K562 (cell line): ENCODE measurements at regions not wholly inside any gene's neighbourhood (a gene's known extent, or its start where the extent isn't known, plus 50 kb on each side); places are given as distances from the start of the nearest gene placed in this dataset.

Source experiments
- ATAC-seq: fragments of 200-7000 bp; cut with Tn5 transposase; 3 replicates; pipeline ENCODE4 v1.9.1; 2020; ENCODE audit warnings: moderate library complexity
- BruUV-seq: library from RNA; stranded (reverse); fragments of 400-500 nt; replicated peaks from 2 replicates; lab custom pipeline; 2021; lab: Mats Ljungman, UMichigan
- CTCF ChIA-PET: fragments of 300-600 bp; formaldehyde crosslinking; extraction: SDS; loops from one replicate; lab custom pipeline; 2021; ENCODE audit warnings: low intra/inter-chr PET ratio; lab: Yijun Ruan, JAX
- POLR2A ChIA-PET: fragments of 300-600, 350-650 bp; sonication (Branson Sonifier 250); formaldehyde crosslinking; extraction: SDS; loops from one replicate; lab custom pipeline; 2021; ENCODE audit warnings: antibody characterized with exemption, inconsistent platforms; lab: Yijun Ruan, JAX
- DNase-seq, 4 experiments: peaks; one replicate each; pipeline versions ENCODE4 v3.0.0 to v3.0.0-alpha.2; 2011 to 2018; ENCODE audit warnings: low spot score in 3 of 4, mixed read lengths in 3 of 4; ENCODE audit errors: extremely low read depth in 1 of 4
- FAIRE-seq: peaks from 2 replicates; lab custom pipeline; 2011; peaks lifted over from hg19 to GRCh38; lab: Jason Lieb, UNC
- H2AFZ ChIP-seq: 2 replicates; pipeline ENCODE4 v1.6.0; 2011; ENCODE audit warnings: low read depth, low read length, control low read depth, inconsistent platforms
- H3K27ac ChIP-seq: fragments of 200-600 bp; 3 replicates; pipeline ENCODE4 v1.8.0; 2011; ENCODE audit warnings: low read depth, mild to moderate bottlenecking, control low read depth, inconsistent platforms, low read length, moderate library complexity, mixed read lengths; ENCODE audit errors: extremely low read depth
- H3K27me3 ChIP-seq, 2 experiments: fragments of 300-600 bp in 1 of 2; 2 replicates in 1 of 2; 3 replicates in 1 of 2; pipeline versions ENCODE4 v1.6.0 to v1.8.0; 2011; ENCODE audit warnings: inconsistent platforms in 2 of 2, low read length in 2 of 2, mild to moderate bottlenecking in 1 of 2, mixed read lengths in 1 of 2, moderate library complexity in 1 of 2; ENCODE audit not compliant: control insufficient read depth in 2 of 2, insufficient read depth in 2 of 2
- H3K36me3 ChIP-seq: fragments of 300-600 bp; 3 replicates; pipeline ENCODE4 v1.8.0; 2011; ENCODE audit warnings: mild to moderate bottlenecking, low read length, inconsistent platforms; ENCODE audit not compliant: control insufficient read depth, insufficient read depth
- H3K4me1 ChIP-seq, 2 experiments: fragments of 200-600 bp in 1 of 2; replicated peaks in 1 of 2; 2 replicates in 1 of 2; 3 replicates in 1 of 2; pipeline versions ENCODE4 v1.5.1 to v1.8.0; 2011; ENCODE audit warnings: inconsistent platforms in 2 of 2, low read length in 2 of 2, mild to moderate bottlenecking in 1 of 2, mixed read lengths in 1 of 2, moderate library complexity in 1 of 2; ENCODE audit not compliant: control insufficient read depth in 2 of 2, insufficient read depth in 2 of 2
- H3K4me2 ChIP-seq: 2 replicates; pipeline ENCODE4 v1.6.1; 2011; ENCODE audit warnings: low read length, control low read depth, inconsistent platforms, mixed read lengths; ENCODE audit not compliant: insufficient read depth
- H3K4me3 ChIP-seq: fragments of 200-600 bp; sonication (generic), shearing (Covaris generic); 2 replicates; pipeline ENCODE4 v1.5.1; 2016; ENCODE audit warnings: control low read depth, inconsistent platforms
- H3K79me2 ChIP-seq: fragments of 200-600 bp; 3 replicates; pipeline ENCODE4 v1.8.0; 2011; ENCODE audit warnings: low read length, inconsistent platforms; ENCODE audit not compliant: control insufficient read depth, insufficient read depth
- H3K9ac ChIP-seq, 2 experiments: 2 replicates each; pipeline versions ENCODE4 v1.6.0 to v1.6.1; 2011; ENCODE audit warnings: low read depth in 2 of 2, low read length in 2 of 2, control low read depth in 1 of 2, inconsistent platforms in 1 of 2, mild to moderate bottlenecking in 1 of 2, mixed read lengths in 1 of 2; ENCODE audit not compliant: insufficient read depth in 1 of 2
- H3K9me1 ChIP-seq: one replicate; pipeline ENCODE4 v1.6.0; 2011; ENCODE audit warnings: inconsistent platforms, mild to moderate bottlenecking, low read length, moderate library complexity; ENCODE audit not compliant: control insufficient read depth, insufficient read depth
- H3K9me3 ChIP-seq: replicated peaks from 2 replicates; pipeline ENCODE4 v1.5.1; 2011; ENCODE audit warnings: low read depth, low read length, inconsistent platforms; ENCODE audit not compliant: control insufficient read depth, insufficient read depth
- H4K20me1 ChIP-seq: replicated peaks from 2 replicates; pipeline ENCODE4 v1.6.1; 2011; ENCODE audit warnings: low read length, inconsistent platforms, mixed read lengths; ENCODE audit not compliant: control insufficient read depth, insufficient read depth
- ARID2 ChIP-seq: fragments of 450-650 bp; IDR thresholded peaks from 2 replicates; pipeline ENCODE4 v1.6.1; 2017; ENCODE audit warnings: antibody characterized with exemption, mild to moderate bottlenecking
- CEBPB ChIP-seq: fragments of 450-650 bp; IDR thresholded peaks from 2 replicates; pipeline ENCODE4 v1.6.1; 2016; ENCODE audit warnings: missing genetic modification characterization, missing compliant biosample characterization
- CTCF ChIP-seq, 3 experiments: IDR thresholded peaks in 2 of 3; conservative IDR thresholded peaks in 1 of 3; 2 replicates each; pipeline ENCODE4 v1.5.1; 2011 to 2012; ENCODE audit warnings: low read length in 3 of 3, mild to moderate bottlenecking in 3 of 3, control low read depth in 2 of 3, improper control_type of control experiment in 1 of 3, inconsistent platforms in 1 of 3, low read depth in 1 of 3, mixed read lengths in 1 of 3, moderate library complexity in 1 of 3; ENCODE audit not compliant: insufficient read depth in 2 of 3
- HMGXB4 ChIP-seq: sonication (generic); formaldehyde crosslinking; IDR thresholded peaks from 2 replicates; pipeline ENCODE4 v1.8.1; 2023; ENCODE audit warnings: mild to moderate bottlenecking, missing genetic modification reagents
- RAD21 ChIP-seq, 2 experiments: fragments of 250-450 bp in 1 of 2; fragments of 450-650 bp in 1 of 2; sonication (Bioruptor Pico) in 1 of 2; formaldehyde crosslinking in 1 of 2; IDR thresholded peaks in 1 of 2; conservative IDR thresholded peaks in 1 of 2; 2 replicates each; pipeline versions ENCODE4 v1.4.0 to v1.8.0; 2020 to 2022; ENCODE audit warnings: mild to moderate bottlenecking in 2 of 2, moderate library complexity in 1 of 2
- REST ChIP-seq, 2 experiments: fragments of 450-650 bp; formaldehyde crosslinking in 1 of 2; IDR thresholded peaks; 2 replicates each; pipeline versions ENCODE4 v1.4.0 to v1.6.1; 2014 to 2020; ENCODE audit warnings: mild to moderate bottlenecking in 2 of 2, borderline replicate concordance in 1 of 2, low read depth in 1 of 2
- SMC3 ChIP-seq: conservative IDR thresholded peaks from 2 replicates; pipeline ENCODE4 v1.6.1; 2011; ENCODE audit warnings: low read depth, low read length, improper control_type of control experiment; ENCODE audit not compliant: insufficient read depth
- ZNF24 ChIP-seq: fragments of 450-650 bp; IDR thresholded peaks from 2 replicates; pipeline ENCODE4 v1.6.1; 2016
- ZNF253 ChIP-seq: fragments of 250-450 bp; sonication (Bioruptor Pico); conservative IDR thresholded peaks from 2 replicates; pipeline ENCODE4 v1.6.1; 2021; ENCODE audit warnings: mild to moderate bottlenecking
- WGBS: fragments of 100-300 bp; shearing (Covaris generic); methylation state at CpG from one replicate; pipeline ENCODE4 v1.1.6; 2016; ENCODE audit warnings: low coverage, mixed read lengths; ENCODE audit not compliant: insufficient coverage; ENCODE audit errors: missing lambda C conversion rate; 5-methylcytosine and 5-hydroxymethylcytosine counted together
- in situ Hi-C: fragments of 300-500 bp; cut with MboI; formaldehyde crosslinking; loops from 4 replicates; pipeline ENCODE4 v1.15.0; 2018; ENCODE audit warnings: inconsistent platforms, mixed read lengths
- intact Hi-C: fragments of 100-400 bp; cut with micrococcal nuclease; formaldehyde crosslinking; loops from 2 replicates; pipeline ENCODE4 v1.14.2; 2022

GRCh38 chr2:42859006-42859552 lies 66.7 kb upstream of the HAAO start:
- H3K79me2 ChIP-seq, result no peaks in the 10 kb centered on the region
- peak overlapping the region; percentile 72; the same call in 1 of the 2 replicates for H2AFZ ChIP-seq
- no peaks in the 10 kb centered on the region for H3K36me3 ChIP-seq
- H3K4me3 ChIP-seq, result no peak overlapping the region
- intact Hi-C loops (loop anchor here (1.0 to 10.0 kb wide), 8 partner anchors 32 to 686 kb away; no protein-coding TSS in a partner anchor), in situ Hi-C loops (loop anchor here (10.0 kb wide), 1 partner anchor 626 kb away; no protein-coding TSS in a partner anchor)
- H3K4me2 ChIP-seq, result no peak overlapping the region
- BruUV-seq, result no TSS peak
- H3K27me3 ChIP-seq, result no peaks in the 10 kb centered on the region
- ATAC-seq (peak; percentile 72), FAIRE-seq (peak; percentile 94), DNase-seq (peak; percentile 78 to 85 (median 81))
- H3K9me3 ChIP-seq, result no peaks in the 10 kb centered on the region
- WGBS, result 6% methylated on average over 2 of the region's 2 CpGs
- ChIA-PET CTCF (interaction anchor here (0.6 to 2.6 kb wide), 14 partner anchors 17 to 683 kb away, joined by 3 to 26 read pairs (median 6); no protein-coding TSS in a partner anchor), POLR2A (interaction anchor here (1.5 kb wide), 1 partner anchor 70 kb away, joined by 3 read pairs; no protein-coding TSS in a partner anchor)
- H3K4me1 ChIP-seq, result peaks cover 0 to 15% of the 10 kb centered on the region in 2 experiments; a peak in 3 of 5 replicates
- no peak overlapping the region for H3K27ac ChIP-seq
- no peaks in the 10 kb centered on the region for H3K9me1 ChIP-seq
- H3K9ac ChIP-seq, result no peak overlapping the region
- H4K20me1 ChIP-seq, result no peaks in the 10 kb centered on the region
- TF ChIP-seq ARID2 (peak; percentile 71; the same call in 1 of the 2 replicates), SMC3 (peak; percentile 84), CEBPB (tag) (no peak), ZNF24 (0 out of 2 replicates have a peak, but pooled peaks have one; percentile 16), HMGXB4 (CRISPR knock-in tag) (no peak), CTCF (IDR thresholded peaks at IDR 0.05 in 2 of 3, conservative IDR thresholded peaks at IDR 0.05 in 1 of 3; ENCODE audit: insufficient read depth in 2 of 3, low read depth in 1 of 3, low read length in 3 of 3) (peak; percentile 85 to 97 (median 86)), REST (IDR thresholded peaks at IDR 0.05; ENCODE audit: borderline replicate concordance) (peak; percentile 92), REST (CRISPR knock-in tag; IDR thresholded peaks at IDR 0.05; ENCODE audit: low read depth) (no peak), RAD21 (CRISPR knock-in tag; conservative IDR thresholded peaks at IDR 0.05 in 1 of 2, IDR thresholded peaks at IDR 0.05 in 1 of 2) (peak; percentile 98 to 99), ZNF253 (CRISPR knock-in tag) (no peak)
